OCI-M2 (cell line): ENCODE measurements at regions not wholly inside any gene's neighbourhood (a gene's known extent, or its start where the extent isn't known, plus 50 kb on each side); places are given as distances from the start of the nearest gene placed in this dataset.

ENCODE experiments used
- DNase-seq: peaks from one replicate; lab custom pipeline; 2025; ENCODE audit not compliant: unreplicated experiment; lab: John Stamatoyannopoulos, UW

DNA sequence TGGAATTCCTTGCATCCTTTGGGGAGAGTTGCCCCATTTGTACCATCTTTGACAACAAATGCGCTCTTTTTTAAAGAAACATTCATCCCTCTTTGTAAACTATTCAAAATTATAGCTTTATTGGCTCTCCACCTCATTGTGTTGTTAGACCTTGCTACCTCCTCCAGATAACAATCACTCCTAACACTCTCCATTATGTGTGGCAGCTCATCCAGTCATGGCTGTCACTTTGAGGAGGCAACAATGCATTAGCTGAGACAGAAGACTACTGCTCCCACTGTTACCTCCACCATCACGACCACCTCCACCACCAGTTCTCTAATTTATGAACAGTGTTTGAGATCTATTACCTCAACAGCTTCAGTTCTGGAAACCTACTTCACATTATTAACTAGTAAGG is 339.1 kb downstream of the FRK start:
- DNase-seq, result no peak

- no peak for DNase-seq
Measured at GRCh38 chr6:115720900-115721299, 339.8 kb downstream of the FRK start.

DNA sequence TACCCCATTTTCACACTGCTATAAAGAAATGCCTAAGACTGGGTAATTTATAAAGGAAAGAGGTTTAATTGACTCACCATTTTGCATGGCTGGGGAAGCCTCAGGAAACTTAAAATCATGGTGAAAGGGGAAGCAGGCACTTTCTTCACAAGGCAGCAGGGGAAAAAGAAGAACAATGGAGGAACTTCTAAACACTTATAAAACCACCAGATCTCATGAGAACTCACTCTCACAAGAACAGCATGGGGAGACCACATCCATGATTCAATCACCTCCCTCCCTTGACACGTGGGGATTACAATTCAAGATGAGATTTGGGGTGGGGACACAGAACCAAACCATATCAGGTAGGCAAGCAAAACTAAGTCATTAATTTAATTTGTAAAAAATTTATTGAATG is 343.2 kb downstream of the FRK start:
- DNase-seq, result no peak

DNA sequence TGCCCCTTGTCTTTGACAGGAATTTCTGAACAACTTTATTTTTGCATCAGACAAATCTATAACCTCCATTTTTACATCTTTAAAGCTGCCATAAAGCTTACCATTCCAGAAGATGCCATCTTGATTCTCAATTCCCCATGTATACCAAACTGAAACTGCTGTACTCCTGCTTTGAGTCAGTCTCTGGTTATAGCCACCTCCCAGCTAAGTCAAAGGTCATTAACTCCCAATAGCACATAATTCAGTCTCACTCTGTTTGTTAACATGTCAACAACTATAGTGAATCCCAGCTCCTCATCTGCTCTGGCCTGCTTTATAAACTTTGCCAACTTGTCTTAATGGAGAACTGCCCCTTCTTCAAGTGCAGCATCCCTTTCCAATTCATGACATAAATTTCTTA is 343.6 kb downstream of the FRK start:
- DNase-seq, result no peak

GRCh38 chr6:115712291-115712961 is 348.3 kb downstream of the FRK start:
- DNase-seq, result no peak

DNA sequence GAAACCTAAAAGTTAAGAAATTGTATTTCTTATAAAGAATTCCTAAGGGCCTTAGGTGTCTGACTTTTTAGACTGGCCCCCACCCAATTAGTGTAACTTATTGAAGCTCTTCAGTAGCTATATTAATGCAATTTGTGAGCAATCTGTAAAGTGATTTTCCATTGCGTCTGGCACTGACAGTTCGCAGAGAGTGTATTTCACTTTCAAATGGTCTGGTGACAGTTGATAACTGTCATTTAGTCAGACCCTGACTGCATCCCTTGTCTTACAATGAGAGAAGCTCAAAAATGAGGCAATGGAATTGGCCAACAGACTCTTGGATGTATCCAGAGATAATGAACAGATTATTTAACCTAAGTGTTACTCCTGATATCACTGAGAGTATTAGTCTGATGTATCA is 351.8 kb downstream of the FRK start:
- no peak for DNase-seq

GRCh38 chr6:115706981-115707380 is 353.7 kb downstream of the FRK start:
- DNase-seq, result no peak

DNA sequence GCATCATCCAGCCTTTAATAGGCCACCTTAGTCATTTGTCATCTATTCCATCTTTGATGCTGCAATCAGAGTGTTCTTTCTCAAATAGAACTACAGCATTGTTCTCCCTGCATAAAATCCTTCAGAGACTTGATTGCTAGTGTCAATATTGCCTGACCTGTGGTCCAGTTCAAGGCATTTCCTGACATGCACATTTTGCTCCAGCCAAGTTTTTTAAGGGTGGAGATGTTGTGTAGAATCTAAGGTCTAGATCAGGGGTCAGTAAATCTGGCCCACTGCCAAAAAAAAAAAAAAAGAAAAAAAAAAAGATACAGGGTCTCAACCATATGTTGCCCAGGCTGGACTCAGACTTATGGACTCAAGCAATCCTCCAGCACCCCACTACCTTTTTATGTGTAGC is 354.4 kb downstream of the FRK start:
- DNase-seq, result no peak

DNA sequence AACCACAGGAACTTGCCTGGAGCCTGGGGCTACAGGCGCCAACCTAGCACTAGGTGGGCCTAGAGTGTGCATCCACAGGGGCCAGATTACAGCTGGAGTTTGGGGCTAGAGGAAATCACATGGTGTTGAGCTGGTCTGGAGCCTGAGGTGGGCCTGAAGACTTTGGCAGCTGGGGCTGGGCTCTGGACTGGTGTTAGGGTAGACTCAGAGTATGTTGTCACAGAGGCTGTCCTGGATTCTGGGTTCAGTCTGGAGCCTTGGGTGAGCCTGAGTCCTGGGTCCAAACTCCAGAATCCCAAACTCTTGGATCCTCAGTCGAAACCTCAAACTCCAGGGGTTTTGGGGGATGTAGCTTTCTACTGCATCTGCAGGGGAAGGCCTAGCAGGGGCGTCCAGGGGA is 356.7 kb downstream of the FRK start:
- no peak for DNase-seq

DNA sequence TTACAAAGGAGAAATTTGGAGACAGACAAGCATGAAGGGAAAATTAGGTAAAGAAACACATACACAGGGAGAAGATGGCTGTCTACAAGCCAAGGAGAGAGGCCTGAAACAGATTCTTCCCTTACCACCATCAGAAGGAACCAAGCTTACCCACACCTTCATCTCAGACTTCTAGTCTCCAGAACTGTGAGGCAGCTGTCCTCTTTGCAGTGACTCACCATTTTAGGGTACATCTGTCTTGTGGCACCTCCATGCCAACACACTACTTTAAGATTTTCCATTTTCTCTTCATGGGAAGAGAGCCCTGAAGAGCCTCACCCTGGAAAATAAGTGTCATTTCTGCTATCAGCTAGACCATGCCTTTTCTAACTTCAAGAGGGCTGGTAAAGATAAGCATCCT is 369.3 kb downstream of the FRK start:
- no peak for DNase-seq

GRCh38 chr6:115690854-115691253 is 369.8 kb downstream of the FRK start:
- no peak for DNase-seq

- no peak for DNase-seq
Measured at GRCh38 chr6:115681978-115682775, 378.5 kb downstream of the FRK start.

DNA sequence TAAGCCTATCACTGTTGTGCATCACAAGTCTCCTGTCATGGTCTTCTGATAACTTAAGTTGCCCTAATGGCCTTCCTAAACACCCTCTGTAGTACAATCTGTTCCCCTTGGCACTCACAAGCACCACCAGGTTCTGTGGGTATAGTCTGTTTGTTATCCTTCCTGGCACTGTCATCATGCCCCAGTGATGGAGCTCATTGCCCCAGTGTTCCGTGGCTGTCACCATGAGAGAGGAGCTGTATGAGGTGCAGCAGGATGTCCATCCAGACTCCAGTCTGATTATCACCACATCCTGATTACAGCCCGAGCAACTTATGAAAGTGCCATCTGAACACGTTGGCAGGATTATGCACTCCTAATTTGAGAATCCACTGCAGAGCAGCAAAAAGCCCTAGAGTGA is 380.1 kb downstream of the FRK start:
- DNase-seq, result no peak

GRCh38 chr6:115677198-115677597 is 383.5 kb downstream of the FRK start:
- no peak for DNase-seq

GRCh38 chr6:115675443-115675842 is 385.2 kb downstream of the FRK start:
- DNase-seq, result no peak

- DNase-seq, result no peak
Measured at GRCh38 chr6:115668781-115669180, 391.9 kb downstream of the FRK start.

DNA sequence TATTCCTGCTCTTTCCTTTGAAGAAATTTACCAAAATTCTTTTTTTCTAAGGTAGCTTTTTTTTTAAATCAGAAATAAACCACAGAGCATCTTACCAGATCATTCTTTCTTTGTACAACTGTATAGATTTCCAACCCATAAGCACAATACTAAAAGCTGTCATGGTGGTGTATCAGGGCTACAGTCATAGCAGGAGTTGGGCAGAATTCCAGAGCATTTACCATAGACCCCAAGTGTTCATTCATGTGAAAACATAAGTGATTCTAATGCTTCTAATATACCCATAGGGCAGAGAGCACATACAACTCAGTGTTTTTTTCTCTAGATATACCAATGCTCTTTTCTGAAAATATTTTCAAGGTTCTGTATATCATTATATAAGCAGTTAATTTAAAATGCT is 392.5 kb downstream of the FRK start:
- no peak for DNase-seq

DNA sequence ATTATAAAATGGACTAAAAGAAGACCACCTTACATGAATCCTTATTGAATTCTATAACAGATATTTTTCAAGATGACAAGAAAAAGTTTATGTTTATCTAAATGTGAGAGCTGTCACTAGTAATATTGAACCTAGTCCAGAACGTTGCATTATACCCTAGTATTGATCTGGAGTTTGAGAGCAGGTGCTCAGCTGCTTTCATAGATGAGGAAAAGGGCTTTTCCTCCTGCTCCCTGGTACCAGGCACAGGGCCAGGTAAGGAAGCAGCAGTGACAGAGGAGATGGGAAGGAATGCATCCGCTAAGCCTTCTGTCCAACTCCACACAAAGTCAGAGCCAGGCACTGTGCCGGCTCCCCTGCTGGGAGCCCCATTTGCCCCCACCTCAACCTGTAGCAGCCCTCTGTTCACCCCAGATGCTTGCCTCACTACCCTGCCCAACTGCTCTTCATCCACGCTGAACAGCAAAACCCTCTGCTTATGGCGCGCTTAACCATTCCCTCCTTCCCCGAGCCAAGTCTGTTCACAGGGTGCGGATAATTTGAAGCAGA is 393.1 kb downstream of the FRK start:
- DNase-seq, result no peak

DNA sequence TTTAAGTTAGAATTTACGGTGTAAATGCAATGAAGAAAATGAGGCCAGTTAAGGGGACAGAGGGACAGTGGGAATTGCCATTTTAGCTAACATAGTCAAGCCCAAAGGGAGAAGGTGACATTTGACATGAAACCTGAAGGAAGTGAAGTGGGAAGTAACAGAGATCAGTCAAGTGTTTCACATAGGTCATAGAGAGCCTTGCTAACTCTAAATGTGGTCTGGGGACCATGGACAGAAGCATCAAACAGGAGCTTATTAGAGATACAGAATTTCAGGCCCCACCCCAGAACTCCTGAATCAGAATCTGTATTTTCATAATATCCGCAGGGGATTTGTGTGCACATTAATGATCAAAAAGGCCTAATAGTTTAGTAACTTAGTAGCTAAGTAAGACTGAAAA is 393.7 kb downstream of the FRK start:
- DNase-seq, result no peak

GRCh38 chr6:115665310-115665709 is 395.4 kb downstream of the FRK start:
- DNase-seq, result no peak

- DNase-seq, result no peak
Measured at GRCh38 chr6:115663681-115664080, 397.0 kb downstream of the FRK start.

DNA sequence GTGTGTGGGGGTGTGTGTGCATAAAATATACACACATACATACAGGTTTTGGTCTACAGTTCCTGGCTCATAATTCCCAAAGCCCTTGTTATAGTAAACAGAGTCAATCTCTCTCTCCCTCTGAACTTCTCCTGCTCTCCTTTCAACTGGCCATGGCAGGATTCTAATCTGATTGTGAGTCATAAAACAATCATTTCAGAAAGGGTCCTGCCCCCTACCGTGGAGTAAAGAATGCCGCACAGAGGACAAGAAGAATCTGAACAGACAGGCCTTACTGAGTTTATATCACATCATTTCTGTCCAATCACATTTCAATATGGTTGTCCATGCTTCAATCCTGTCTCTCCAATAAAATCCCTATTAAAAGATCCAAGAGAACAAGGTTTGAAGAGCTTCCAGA is 416.9 kb downstream of the FRK start:
- no peak for DNase-seq

DNA sequence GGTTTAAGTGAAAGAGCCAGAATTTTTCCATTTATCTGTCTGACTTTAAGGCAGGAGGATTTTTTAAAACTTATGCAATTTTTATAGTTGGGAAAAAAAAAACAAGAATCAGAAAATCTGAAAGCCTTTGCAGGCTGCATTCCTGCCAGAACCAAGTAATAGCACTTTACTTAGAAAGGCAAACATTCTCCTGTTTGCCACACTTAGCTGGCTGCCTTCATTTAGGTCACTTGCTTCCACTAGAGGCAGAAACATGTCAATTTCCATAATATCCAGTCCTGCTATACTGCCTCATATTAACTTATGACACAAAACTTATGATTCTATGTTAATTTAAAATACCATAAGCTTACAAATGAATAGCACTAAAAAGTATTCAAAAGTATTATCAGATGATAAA is 425.8 kb downstream of the FRK start:
- DNase-seq, result no peak
